HG02798 (cell line): ENCODE measurements at regions not wholly inside any gene's neighbourhood (a gene's known extent, or its start where the extent isn't known, plus 50 kb on each side); places are given as distances from the start of the nearest gene placed in this dataset.
A peak's percentile ranks its signal among the peaks of the same experiment; 100 is the strongest.

Source experiments
- ATAC-seq: cut with Tn5 transposase; IDR thresholded peaks from one replicate; pipeline ENCODE4 v1.9.1; 2021; ENCODE audit warnings: mild to moderate bottlenecking; ENCODE audit not compliant: unreplicated experiment, poor library complexity

DNA sequence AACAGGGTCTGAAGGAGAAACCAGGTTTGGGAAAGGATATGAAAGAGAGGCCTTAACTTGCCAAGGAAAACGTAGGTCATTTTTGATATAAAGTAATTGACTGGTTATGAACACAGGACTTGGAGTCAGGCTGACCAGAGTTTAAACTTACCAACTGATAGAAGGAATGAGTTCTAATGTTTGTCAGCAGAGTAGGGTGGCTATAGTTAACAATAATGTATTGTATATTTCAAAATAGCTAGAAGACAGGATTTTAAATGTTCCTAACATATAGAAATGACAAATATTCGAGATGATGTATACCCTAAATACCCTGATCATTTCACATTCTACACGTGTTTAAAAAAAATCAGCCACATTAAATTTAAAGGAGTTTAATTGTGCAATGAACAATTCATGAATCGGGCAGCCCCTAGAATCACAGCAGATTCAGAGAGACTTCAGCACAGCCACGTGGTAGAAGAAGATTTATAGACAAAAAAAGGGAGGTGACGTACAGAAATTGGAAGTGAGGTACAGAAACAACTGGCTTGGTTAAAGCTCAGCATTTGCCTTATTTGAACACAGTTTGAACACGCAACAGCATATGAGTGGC is 52.5 kb upstream of the PLEKHG7 start:
- peak; percentile 12 for ATAC-seq

DNA sequence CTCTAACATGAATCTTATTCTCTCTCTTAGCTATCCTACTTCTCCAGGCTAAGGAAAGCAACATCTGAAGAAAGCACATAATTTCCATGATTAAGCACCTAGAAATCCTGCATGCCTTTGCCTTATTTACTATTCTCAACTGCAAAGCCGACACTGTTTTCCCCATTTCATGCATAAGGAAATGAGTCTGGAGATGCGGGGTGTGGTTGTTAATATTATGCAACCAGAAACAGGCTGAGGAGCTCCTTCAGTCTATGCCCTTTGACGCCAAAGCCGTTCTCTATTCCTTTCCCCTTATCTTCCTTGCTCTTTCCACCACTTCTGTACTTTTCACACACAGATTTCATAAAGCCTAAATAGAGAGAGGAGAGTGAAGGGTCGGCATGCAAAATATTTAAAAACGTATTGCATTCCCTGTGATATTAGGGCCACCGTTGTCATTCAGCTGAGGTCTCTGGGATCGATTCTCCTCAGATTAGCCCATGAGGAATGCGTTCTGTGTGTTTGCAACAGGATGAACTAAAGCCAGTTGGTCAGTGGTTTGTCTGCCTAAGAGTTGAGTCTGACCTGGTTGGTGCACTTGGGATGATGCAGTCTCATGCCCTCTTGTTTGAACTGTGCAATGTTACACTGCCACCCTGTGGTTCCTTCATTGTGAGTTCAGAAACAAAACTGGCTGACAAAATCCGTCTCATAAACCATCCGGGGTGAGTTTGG is 53.1 kb upstream of the PLEKHG7 start:
- peak; percentile 95 for ATAC-seq

DNA sequence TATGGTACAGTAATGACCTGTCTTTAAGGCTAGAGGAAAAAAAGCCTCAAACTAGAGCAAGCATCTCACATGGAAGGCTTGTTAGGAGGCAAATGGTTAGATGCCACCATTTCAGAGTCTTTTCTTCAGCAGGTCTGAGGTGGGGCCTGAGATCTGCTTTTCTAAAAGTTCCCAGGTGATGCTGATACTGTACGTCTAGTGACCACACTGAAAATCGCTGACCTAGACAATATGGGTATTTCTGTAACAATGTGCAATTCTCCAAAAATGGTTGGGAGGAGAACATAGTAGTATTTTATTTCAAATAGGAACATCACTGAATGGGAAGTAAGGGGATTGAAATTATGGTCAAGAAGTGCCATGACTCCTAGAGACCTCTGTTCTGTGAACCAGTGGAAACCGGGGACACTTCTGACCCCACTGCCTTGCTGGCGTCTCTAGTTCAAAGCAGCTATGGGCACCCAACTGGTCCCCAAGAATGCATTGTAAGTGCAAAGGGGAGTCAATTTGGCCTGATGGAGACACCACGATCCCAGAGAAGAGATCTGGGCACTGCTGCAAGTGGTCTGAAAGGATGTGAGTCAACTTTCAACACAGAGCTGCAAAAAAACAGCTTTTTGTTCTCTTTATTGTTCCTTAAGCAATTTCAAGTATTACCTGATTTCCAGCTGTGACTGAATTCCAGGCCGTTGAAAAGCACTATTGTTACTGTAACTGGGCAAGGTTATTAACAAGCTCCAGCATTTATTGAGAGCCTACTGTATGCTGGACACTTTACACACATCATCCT is 54.4 kb upstream of the PLEKHG7 start:
- ATAC-seq: no peak

DNA sequence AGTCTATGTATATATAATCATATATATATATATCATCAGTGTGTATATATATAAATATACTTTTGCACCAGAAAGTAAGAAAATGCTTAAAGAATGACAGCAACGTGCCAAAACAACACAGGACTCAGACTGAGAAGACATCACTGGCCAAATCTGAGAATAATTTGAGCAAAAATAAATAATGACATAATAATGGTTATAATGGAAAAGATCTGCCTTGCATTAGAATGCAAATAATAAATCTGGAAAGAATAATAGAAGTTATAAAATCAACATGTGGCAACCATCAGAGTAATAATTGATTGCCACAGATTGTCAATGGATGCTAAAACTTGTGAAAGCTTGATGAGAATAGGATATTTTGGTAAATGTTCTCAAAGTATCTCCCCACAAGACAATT is 61.5 kb upstream of the PLEKHG7 start:
- ATAC-seq: no peak

DNA sequence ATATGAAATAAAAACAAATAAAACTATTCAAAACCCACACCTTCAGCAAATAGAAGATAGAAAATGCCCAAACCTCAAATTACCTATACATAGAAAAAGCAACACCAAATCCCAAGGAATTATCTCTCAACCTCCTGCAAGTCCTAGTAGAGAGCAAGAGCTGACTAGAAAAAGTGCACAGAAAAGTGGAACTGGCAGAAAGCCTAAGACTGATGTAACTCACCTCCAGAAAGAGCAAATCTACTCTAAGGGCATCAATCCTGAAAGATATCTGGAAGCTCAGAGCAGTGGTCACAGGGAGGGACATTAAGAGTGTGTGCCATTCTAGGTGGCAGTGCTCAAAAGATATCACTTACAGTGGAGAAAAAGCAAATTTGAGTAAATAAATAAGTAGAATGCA is 62.1 kb upstream of the PLEKHG7 start:
- ATAC-seq: no peak

DNA sequence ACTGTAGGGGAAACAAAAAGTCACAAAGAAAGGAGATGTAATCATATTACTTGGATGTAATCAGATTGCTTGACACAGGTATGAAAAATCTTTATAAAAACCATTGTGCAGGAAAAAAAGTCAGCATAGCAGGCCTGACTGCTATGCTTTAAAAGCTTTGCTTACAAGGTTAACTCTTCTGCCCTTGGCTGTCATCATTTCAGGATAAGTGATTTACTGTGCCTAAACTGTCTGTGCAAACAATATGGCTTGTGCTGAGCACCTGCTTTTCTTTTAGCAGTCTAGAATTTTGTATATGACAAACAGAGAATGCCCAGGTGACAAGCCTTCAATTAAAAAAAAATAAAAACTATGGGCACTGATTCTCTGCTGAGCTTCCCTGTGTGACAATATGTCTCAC is 63.8 kb upstream of the PLEKHG7 start:
- no peak for ATAC-seq

DNA sequence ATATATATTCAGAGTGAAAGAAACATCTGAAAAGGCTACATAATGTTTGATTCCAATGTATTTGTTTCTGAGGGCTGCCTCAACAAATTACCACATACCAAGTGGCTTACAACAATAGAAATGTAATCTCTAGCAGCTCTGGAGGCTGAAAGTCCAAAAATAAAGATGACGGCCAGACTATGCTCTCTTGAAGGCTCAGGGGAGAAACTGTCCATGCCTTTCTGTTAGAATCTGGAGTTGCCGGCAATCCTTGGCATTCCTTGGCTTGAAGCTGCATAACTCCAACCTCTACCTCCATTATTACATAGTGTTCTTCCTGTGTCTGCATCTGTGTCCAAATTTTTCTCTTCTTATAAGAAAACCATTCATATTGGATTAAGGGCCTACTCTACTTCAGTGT is 68.1 kb upstream of the PLEKHG7 start:
- ATAC-seq: no peak

DNA sequence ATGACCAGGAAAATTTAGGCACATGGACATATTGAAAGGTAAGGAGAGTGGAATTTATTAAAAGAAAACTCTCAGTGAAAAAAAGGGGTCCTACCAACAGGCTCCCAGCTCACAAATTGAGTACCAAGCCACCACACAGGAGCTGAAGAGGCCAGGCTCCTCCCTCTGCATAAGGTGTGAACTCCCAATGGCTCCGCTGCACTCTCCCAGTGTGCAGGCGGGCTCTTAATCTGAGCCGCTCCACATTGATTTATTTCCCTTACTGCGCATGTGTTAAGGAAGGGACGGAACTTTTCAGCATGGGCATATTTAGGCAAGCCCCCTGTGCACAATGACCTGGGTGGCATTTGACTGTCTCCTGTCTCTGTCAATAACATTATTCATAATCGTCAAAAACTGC is 68.6 kb upstream of the PLEKHG7 start:
- no peak for ATAC-seq

DNA sequence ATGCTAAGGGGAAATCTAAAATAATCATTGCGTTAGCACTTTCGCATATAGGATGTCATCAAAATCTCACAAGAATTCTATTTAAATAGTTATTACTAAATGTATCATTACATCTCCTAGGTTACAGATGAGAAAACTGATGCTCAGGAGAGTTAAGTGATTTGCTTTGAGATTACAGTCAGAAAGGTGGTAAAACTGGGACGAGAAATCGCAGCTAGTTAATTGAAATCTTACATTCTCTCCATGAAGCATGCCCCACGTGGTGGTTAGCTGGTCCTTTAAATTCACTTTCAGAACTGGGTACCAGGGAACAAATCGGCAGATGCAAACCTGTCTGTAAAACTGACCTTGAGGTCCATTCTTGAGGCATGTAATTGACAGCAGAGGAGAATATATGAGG is 71.8 kb upstream of the PLEKHG7 start:
- no peak for ATAC-seq

DNA sequence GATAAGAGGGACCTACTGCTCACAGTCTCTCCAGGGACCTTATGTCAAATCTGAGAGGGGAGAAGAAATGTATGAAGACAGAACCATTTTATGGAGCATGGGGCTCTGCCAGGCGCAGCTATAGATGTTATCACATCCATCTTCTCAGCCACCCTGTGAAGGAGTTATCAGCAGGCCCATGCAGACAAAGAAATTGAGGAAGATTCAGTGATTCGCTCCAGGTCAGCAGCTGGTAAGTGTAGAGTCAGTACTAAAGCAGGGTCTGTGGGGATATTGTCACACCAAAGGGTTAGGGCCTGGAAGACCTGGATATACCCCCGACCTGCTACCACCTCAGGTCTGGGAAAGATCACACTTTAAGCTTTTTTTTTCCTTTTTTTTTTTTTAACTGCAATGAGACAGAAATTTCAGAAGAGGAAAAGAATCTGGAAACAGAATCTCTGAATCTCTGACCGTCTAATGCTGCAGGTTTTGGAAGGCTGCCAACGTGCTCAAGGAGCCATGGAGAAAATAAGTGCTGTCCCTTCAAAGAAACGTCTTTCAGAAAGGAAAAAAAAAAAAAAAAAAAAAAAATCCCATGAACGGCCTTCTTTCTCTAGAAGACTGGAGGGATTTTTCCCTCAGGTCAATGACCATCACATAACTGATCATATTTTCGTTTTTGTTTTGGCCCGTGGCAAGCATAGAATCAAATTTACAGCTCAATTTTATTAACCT is 73.3 kb upstream of the PLEKHG7 start:
- no peak for ATAC-seq

GRCh38 chr12:92628476-92628875 is 74.3 kb upstream of the PLEKHG7 start:
- no peak for ATAC-seq

DNA sequence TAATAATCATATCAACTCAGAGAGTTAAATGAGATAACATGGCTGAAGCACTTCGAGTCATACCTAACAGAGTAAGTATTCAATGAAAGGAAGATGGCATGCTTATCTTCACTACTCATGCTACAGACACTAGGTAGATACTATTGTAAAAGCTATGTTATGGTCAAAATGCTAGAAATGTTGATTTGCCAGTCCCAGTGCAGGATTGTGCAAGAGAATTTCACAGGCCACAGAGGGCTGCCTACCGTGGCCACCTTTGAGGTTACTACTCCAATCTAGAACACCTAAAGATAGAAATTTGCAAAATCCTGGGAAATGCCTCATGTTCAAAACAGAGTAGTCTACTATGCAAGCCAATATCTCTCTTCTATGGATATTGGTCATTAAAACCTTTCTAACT is 75.3 kb upstream of the PLEKHG7 start:
- ATAC-seq: no peak

GRCh38 chr12:92625639-92626310 is 77.0 kb upstream of the PLEKHG7 start:
- no peak for ATAC-seq

DNA sequence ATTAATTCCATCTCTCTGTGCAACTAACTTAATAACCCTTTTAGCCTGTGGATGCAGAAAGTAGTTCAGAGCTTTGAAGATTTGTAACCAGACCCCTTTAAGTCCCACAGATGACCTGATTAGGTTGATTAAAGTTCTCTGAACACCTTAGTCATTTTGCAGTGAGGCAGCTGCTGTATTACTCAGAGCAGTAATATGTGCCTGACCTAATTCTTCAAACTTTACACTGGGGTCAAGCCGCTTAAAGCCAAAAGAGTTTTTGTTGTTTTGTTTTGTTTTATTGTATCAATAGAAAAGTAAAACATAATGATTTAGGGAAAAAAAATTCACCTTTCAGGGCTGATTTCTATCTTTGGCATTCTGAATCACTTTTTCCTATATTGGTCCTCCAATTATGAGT is 78.6 kb upstream of the PLEKHG7 start:
- no peak for ATAC-seq

- ATAC-seq: no peak
These were observed 79.4 kb upstream of the PLEKHG7 start for GRCh38 chr12:92623386-92623785.

GRCh38 chr12:92621833-92622232 is 81.0 kb upstream of the PLEKHG7 start:
- no peak for ATAC-seq

DNA sequence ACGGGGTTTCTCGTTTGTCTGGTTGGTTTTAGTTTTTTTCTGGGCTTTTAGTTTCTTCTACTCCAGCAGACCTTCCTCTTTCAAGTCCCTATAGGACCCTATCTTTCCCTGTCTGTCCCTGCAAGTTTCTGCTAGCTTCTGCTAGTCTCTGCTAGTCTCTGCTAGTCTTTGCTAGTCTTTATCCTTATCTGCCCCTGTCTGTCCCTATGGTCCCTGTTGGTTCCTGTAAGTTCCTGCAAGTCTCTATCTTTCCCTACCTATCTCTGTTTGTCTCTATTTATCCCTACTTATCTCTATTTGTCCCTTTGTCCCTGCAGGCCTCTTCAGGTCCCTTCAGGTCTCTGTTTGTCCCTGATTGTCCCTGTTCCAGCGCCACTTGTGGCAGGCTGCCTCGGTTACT is 81.5 kb upstream of the PLEKHG7 start:
- no peak for ATAC-seq

- no peak for ATAC-seq
These were observed 82.8 kb upstream of the PLEKHG7 start for GRCh38 chr12:92619730-92620684.

GRCh38 chr12:92619026-92619425 is 83.8 kb upstream of the PLEKHG7 start:
- no peak for ATAC-seq
